ENCODE measurements at regions not wholly inside any gene's neighbourhood (a gene's known extent, or its start where the extent isn't known, plus 50 kb on each side); places are given as distances from the start of the nearest gene placed in this dataset.

DNA sequence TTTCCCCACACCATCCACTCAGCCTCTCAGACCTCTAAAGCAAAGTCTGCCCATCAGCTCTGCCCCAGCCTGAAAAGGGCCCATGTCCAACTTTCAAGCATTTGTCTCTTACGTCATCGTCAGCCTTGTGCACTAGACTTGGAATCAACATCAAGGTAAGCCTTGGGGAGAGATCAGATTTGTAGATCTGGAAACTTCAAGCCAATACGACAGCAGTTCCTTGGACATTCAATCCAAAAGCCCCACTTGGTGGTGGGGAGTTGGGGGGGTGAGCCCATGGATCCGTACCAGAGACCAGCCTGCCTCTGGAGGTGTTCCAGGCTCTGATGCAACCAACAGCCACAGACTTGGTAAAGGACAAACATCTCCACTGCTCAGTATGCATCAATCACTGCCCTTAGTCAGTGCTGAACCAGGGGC, 206.8 kb upstream of the MEIS1 start:
- TF ChIP-seq, protein P1, sequence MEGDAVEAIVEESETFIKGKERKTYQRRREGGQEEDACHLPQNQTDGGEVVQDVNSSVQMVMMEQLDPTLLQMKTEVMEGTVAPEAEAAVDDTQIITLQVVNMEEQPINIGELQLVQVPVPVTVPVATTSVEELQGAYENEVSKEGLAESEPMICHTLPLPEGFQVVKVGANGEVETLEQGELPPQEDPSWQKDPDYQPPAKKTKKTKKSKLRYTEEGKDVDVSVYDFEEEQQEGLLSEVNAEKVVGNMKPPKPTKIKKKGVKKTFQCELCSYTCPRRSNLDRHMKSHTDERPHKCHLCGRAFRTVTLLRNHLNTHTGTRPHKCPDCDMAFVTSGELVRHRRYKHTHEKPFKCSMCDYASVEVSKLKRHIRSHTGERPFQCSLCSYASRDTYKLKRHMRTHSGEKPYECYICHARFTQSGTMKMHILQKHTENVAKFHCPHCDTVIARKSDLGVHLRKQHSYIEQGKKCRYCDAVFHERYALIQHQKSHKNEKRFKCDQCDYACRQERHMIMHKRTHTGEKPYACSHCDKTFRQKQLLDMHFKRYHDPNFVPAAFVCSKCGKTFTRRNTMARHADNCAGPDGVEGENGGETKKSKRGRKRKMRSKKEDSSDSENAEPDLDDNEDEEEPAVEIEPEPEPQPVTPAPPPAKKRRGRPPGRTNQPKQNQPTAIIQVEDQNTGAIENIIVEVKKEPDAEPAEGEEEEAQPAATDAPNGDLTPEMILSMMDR (IDR thresholded peaks at IDR 0.05; ENCODE audit: low read length), result no peak
- no peak for TF ChIP-seq EZH2phosphoT487 (IDR thresholded peaks at IDR 0.05; ENCODE audit: low read length)
